K562 (cell line): ENCODE measurements at regions not wholly inside any gene's neighbourhood (a gene's known extent, or its start where the extent isn't known, plus 50 kb on each side); places are given as distances from the start of the nearest gene placed in this dataset.
A peak's percentile ranks its signal among the peaks of the same experiment; 100 is the strongest.

ENCODE experiments used
- ATAC-seq: fragments of 200-7000 bp; cut with Tn5 transposase; 3 replicates; pipeline ENCODE4 v1.9.1; 2020; ENCODE audit warnings: moderate library complexity
- BruUV-seq: library from RNA; stranded (reverse); fragments of 400-500 nt; replicated peaks from 2 replicates; lab custom pipeline; 2021; lab: Mats Ljungman, UMichigan
- CTCF ChIA-PET: fragments of 300-600 bp; formaldehyde crosslinking; extraction: SDS; loops from one replicate; lab custom pipeline; 2021; ENCODE audit warnings: low intra/inter-chr PET ratio; lab: Yijun Ruan, JAX
- POLR2A ChIA-PET: fragments of 300-600, 350-650 bp; sonication (Branson Sonifier 250); formaldehyde crosslinking; extraction: SDS; loops from one replicate; lab custom pipeline; 2021; ENCODE audit warnings: antibody characterized with exemption, inconsistent platforms; lab: Yijun Ruan, JAX
- DNase-seq, 4 experiments: peaks; one replicate each; pipeline versions ENCODE4 v3.0.0 to v3.0.0-alpha.2; 2011 to 2018; ENCODE audit warnings: low spot score in 3 of 4, mixed read lengths in 3 of 4; ENCODE audit errors: extremely low read depth in 1 of 4
- FAIRE-seq: peaks from 2 replicates; lab custom pipeline; 2011; peaks lifted over from hg19 to GRCh38; lab: Jason Lieb, UNC
- H2AFZ ChIP-seq: 2 replicates; pipeline ENCODE4 v1.6.0; 2011; ENCODE audit warnings: low read depth, low read length, control low read depth, inconsistent platforms
- H3K27ac ChIP-seq: fragments of 200-600 bp; 3 replicates; pipeline ENCODE4 v1.8.0; 2011; ENCODE audit warnings: low read depth, mild to moderate bottlenecking, control low read depth, inconsistent platforms, low read length, moderate library complexity, mixed read lengths; ENCODE audit errors: extremely low read depth
- H3K27me3 ChIP-seq, 2 experiments: fragments of 300-600 bp in 1 of 2; 2 replicates in 1 of 2; 3 replicates in 1 of 2; pipeline versions ENCODE4 v1.6.0 to v1.8.0; 2011; ENCODE audit warnings: inconsistent platforms in 2 of 2, low read length in 2 of 2, mild to moderate bottlenecking in 1 of 2, mixed read lengths in 1 of 2, moderate library complexity in 1 of 2; ENCODE audit not compliant: control insufficient read depth in 2 of 2, insufficient read depth in 2 of 2
- H3K36me3 ChIP-seq: fragments of 300-600 bp; 3 replicates; pipeline ENCODE4 v1.8.0; 2011; ENCODE audit warnings: mild to moderate bottlenecking, low read length, inconsistent platforms; ENCODE audit not compliant: control insufficient read depth, insufficient read depth
- H3K4me1 ChIP-seq, 2 experiments: fragments of 200-600 bp in 1 of 2; replicated peaks in 1 of 2; 2 replicates in 1 of 2; 3 replicates in 1 of 2; pipeline versions ENCODE4 v1.5.1 to v1.8.0; 2011; ENCODE audit warnings: inconsistent platforms in 2 of 2, low read length in 2 of 2, mild to moderate bottlenecking in 1 of 2, mixed read lengths in 1 of 2, moderate library complexity in 1 of 2; ENCODE audit not compliant: control insufficient read depth in 2 of 2, insufficient read depth in 2 of 2
- H3K4me2 ChIP-seq: 2 replicates; pipeline ENCODE4 v1.6.1; 2011; ENCODE audit warnings: low read length, control low read depth, inconsistent platforms, mixed read lengths; ENCODE audit not compliant: insufficient read depth
- H3K4me3 ChIP-seq: fragments of 200-600 bp; sonication (generic), shearing (Covaris generic); 2 replicates; pipeline ENCODE4 v1.5.1; 2016; ENCODE audit warnings: control low read depth, inconsistent platforms
- H3K79me2 ChIP-seq: fragments of 200-600 bp; 3 replicates; pipeline ENCODE4 v1.8.0; 2011; ENCODE audit warnings: low read length, inconsistent platforms; ENCODE audit not compliant: control insufficient read depth, insufficient read depth
- H3K9ac ChIP-seq, 2 experiments: 2 replicates each; pipeline versions ENCODE4 v1.6.0 to v1.6.1; 2011; ENCODE audit warnings: low read depth in 2 of 2, low read length in 2 of 2, control low read depth in 1 of 2, inconsistent platforms in 1 of 2, mild to moderate bottlenecking in 1 of 2, mixed read lengths in 1 of 2; ENCODE audit not compliant: insufficient read depth in 1 of 2
- H3K9me1 ChIP-seq: one replicate; pipeline ENCODE4 v1.6.0; 2011; ENCODE audit warnings: inconsistent platforms, mild to moderate bottlenecking, low read length, moderate library complexity; ENCODE audit not compliant: control insufficient read depth, insufficient read depth
- H3K9me3 ChIP-seq: replicated peaks from 2 replicates; pipeline ENCODE4 v1.5.1; 2011; ENCODE audit warnings: low read depth, low read length, inconsistent platforms; ENCODE audit not compliant: control insufficient read depth, insufficient read depth
- H4K20me1 ChIP-seq: replicated peaks from 2 replicates; pipeline ENCODE4 v1.6.1; 2011; ENCODE audit warnings: low read length, inconsistent platforms, mixed read lengths; ENCODE audit not compliant: control insufficient read depth, insufficient read depth
- ATF7 ChIP-seq: fragments of 450-650 bp; IDR thresholded peaks from 2 replicates; pipeline ENCODE4 v1.7.1; 2014; ENCODE audit warnings: mild to moderate bottlenecking, moderate library complexity
- BCL6 ChIP-seq: fragments of 250-450 bp; sonication (Bioruptor Pico); IDR thresholded peaks from 2 replicates; pipeline ENCODE4 v1.4.0; 2020
- CBX8 ChIP-seq: fragments of 200-600 bp; sonication (generic); IDR thresholded peaks from 2 replicates; pipeline ENCODE4 v1.6.1; 2012; ENCODE audit warnings: borderline replicate concordance, mixed run types, low read depth, mild to moderate bottlenecking, moderate library complexity, mixed read lengths, low read length, control low read depth, inconsistent platforms; ENCODE audit not compliant: poor library complexity, severe bottlenecking; ENCODE audit errors: extremely low read depth
- FOSL1 ChIP-seq: fragments of 200-800 bp; sonication (Bioruptor generic); conservative IDR thresholded peaks from 2 replicates; pipeline ENCODE4 v1.6.1; 2016; ENCODE audit warnings: missing genetic modification characterization, missing compliant biosample characterization
- NCOA4 ChIP-seq: fragments of 450-650 bp; IDR thresholded peaks from 2 replicates; pipeline ENCODE4 v1.6.1; 2018; ENCODE audit warnings: mild to moderate bottlenecking; ENCODE audit not compliant: partially characterized antibody
- PYGO2 ChIP-seq: fragments of 450-650 bp; IDR thresholded peaks from 2 replicates; pipeline ENCODE4 v1.6.1; 2016; ENCODE audit warnings: mild to moderate bottlenecking, missing genetic modification characterization, moderate library complexity, missing compliant biosample characterization
- RHOXF2B ChIP-seq: fragments of 250-450 bp; sonication (Bioruptor Pico); conservative IDR thresholded peaks from 2 replicates; pipeline ENCODE4 v1.5.1; 2021
- SIN3B ChIP-seq: fragments of 450-650 bp; IDR thresholded peaks from 2 replicates; pipeline ENCODE4 v1.6.1; 2017; ENCODE audit warnings: low read depth, mild to moderate bottlenecking, moderate library complexity
- SMARCA5 ChIP-seq: fragments of 450-650 bp; IDR thresholded peaks from 2 replicates; pipeline ENCODE4 v1.6.1; 2016
- ZNF274 ChIP-seq: IDR thresholded peaks from 2 replicates; pipeline ENCODE4 v1.6.1; 2011; ENCODE audit warnings: low read depth, mild to moderate bottlenecking, low read length, moderate library complexity, borderline replicate concordance
- ZNF311 ChIP-seq: fragments of 250-450 bp; sonication (Bioruptor Pico); IDR thresholded peaks from 2 replicates; pipeline ENCODE4 v1.4.0; 2020; ENCODE audit warnings: mild to moderate bottlenecking, moderate library complexity
- ZNF316 ChIP-seq: fragments of 450-650 bp; IDR thresholded peaks from 2 replicates; pipeline ENCODE4 v1.6.1; 2016
- ZNF75A ChIP-seq: fragments of 450-650 bp; formaldehyde crosslinking; IDR thresholded peaks from 2 replicates; pipeline ENCODE4 v1.4.0; 2020; ENCODE audit warnings: mild to moderate bottlenecking
- WGBS: fragments of 100-300 bp; shearing (Covaris generic); methylation state at CpG from one replicate; pipeline ENCODE4 v1.1.6; 2016; ENCODE audit warnings: low coverage, mixed read lengths; ENCODE audit not compliant: insufficient coverage; ENCODE audit errors: missing lambda C conversion rate; 5-methylcytosine and 5-hydroxymethylcytosine counted together
- in situ Hi-C: fragments of 300-500 bp; cut with MboI; formaldehyde crosslinking; loops from 4 replicates; pipeline ENCODE4 v1.15.0; 2018; ENCODE audit warnings: inconsistent platforms, mixed read lengths
- intact Hi-C: fragments of 100-400 bp; cut with micrococcal nuclease; formaldehyde crosslinking; loops from 2 replicates; pipeline ENCODE4 v1.14.2; 2022
- TF ChIP-seq, protein P1 (sequence below): fragments of 250-450 bp; sonication (Bioruptor Pico); IDR thresholded peaks from 2 replicates; pipeline ENCODE4 v1.8.0; 2022; ENCODE audit warnings: inconsistent platforms, mild to moderate bottlenecking, moderate library complexity, borderline replicate concordance
- TF ChIP-seq, protein P2 (sequence below): IDR thresholded peaks from 2 replicates; pipeline ENCODE4 v1.6.1; 2016; ENCODE audit warnings: missing genetic modification characterization, missing compliant biosample characterization

DNA sequence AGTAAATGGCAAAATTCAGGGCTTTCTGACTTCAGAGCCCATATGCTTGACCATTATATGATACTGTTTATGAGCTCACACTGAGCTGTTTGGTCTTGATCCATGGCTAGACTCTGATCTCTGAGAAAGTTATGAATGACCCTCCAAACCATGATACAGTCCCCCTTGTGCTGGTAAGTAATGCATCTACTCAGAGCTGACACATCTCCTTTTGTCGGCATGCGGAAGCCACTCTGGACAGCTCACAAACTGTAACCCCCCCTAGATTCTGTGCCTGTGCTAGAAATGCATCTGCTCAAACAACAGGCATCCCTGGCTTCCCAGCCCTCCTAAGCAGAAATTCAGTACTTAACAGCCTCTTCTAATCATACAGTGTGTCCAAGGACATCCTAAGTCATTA, 150.8 kb upstream of the RAG2 start:
- no peak for FAIRE-seq
- intact Hi-C loops = loop anchor here (5.0 to 10.0 kb wide), 2 partner anchors 127 to 244 kb away; no protein-coding TSS in a partner anchor

DNA sequence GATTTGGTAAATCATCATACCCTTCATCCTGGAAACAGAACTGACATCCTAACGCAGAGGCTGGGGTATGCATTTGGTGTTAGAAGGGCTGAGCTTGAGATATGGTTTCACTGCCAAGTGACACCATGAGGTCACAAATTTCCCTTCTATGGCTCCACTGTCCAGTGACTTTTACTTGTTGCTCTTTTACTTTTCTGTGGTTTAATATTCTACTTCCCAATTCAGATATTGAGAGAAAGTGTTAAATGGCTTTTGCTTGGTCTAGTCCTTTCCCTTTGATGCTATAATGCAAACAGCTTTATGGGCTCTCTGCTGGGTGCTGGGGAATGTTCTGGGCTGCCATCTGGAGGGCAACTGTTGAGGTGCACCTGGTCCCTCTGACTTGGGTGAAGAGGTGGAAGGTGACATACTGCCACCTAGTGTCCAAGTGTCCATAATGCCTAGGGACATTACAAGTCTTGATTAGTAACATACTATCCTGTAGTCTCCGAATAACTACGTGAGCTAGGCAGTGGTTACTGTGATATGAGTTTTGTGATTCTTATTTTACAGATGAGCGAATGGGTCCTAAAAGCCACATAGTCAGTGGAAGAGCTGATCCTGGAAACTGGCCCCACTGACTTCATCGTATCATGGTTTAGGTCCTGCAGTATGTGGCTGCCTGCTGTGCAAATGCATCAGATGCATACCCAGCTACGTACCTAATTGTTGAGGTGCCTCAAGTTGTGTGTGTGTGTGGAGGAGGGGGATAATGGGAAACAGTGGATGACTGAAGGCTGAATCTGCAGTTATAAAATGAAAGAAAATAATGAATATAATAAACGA, 149.1 kb upstream of the RAG2 start:
- H3K27ac ChIP-seq = no peak overlapping the region
- in situ Hi-C loops = loop anchor here (5.0 to 10.0 kb wide), 3 partner anchors 45 to 442 kb away; no protein-coding TSS in a partner anchor
- H3K36me3 ChIP-seq = no peaks in the 10 kb centered on the region
- no peaks in the 10 kb centered on the region for H3K79me2 ChIP-seq
- CTCF ChIA-PET = interaction anchor here (1.3 to 4.1 kb wide), 4 partner anchors 44 to 455 kb away, joined by 3 to 54 read pairs (median 21); no protein-coding TSS in a partner anchor
- H3K9me3 ChIP-seq = no peaks in the 10 kb centered on the region
- no peak overlapping the region for H3K4me2 ChIP-seq
- no peaks in the 10 kb centered on the region for H3K27me3 ChIP-seq
- H2AFZ ChIP-seq = no peak overlapping the region
- 9% methylated on average over 7 of the region's 7 CpGs for WGBS
- intact Hi-C loops = loop anchor here (1.0 to 10.0 kb wide), 5 partner anchors 45 to 454 kb away; no protein-coding TSS in a partner anchor
- FAIRE-seq (peak; percentile 99), DNase-seq (peak; percentile 78 to 90 (median 86)), ATAC-seq (peak; percentile 100)
- no peaks in the 10 kb centered on the region for H3K4me1 ChIP-seq
- no peaks in the 10 kb centered on the region for H4K20me1 ChIP-seq
- no peak overlapping the region for H3K9ac ChIP-seq
- no TSS peak for BruUV-seq
- H3K4me3 ChIP-seq = no peak overlapping the region
- POLR2A ChIA-PET = no interaction called here
- no peaks in the 10 kb centered on the region for H3K9me1 ChIP-seq
- TF ChIP-seq NCOA4 (no peak), ATF7 (no peak), RHOXF2B (no peak), PYGO2 (tag) (no peak), SMARCA5 (no peak), ZNF316 (no peak), ZNF75A (CRISPR knock-in tag) (no peak), CBX8 (no peak), ZNF274 (no peak)
- TF ChIP-seq, protein P1, sequence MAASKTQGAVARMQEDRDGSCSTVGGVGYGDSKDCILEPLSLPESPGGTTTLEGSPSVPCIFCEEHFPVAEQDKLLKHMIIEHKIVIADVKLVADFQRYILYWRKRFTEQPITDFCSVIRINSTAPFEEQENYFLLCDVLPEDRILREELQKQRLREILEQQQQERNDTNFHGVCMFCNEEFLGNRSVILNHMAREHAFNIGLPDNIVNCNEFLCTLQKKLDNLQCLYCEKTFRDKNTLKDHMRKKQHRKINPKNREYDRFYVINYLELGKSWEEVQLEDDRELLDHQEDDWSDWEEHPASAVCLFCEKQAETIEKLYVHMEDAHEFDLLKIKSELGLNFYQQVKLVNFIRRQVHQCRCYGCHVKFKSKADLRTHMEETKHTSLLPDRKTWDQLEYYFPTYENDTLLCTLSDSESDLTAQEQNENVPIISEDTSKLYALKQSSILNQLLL = no peak
- TF ChIP-seq, protein P2, sequence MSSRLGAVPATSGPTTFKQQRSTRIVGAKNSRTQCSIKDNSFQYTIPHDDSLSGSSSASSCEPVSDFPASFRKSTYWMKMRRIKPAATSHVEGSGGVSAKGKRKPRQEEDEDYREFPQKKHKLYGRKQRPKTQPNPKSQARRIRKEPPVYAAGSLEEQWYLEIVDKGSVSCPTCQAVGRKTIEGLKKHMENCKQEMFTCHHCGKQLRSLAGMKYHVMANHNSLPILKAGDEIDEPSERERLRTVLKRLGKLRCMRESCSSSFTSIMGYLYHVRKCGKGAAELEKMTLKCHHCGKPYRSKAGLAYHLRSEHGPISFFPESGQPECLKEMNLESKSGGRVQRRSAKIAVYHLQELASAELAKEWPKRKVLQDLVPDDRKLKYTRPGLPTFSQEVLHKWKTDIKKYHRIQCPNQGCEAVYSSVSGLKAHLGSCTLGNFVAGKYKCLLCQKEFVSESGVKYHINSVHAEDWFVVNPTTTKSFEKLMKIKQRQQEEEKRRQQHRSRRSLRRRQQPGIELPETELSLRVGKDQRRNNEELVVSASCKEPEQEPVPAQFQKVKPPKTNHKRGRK (tag) = no peak

More for the DNA sequence above, 150.8 kb upstream of the RAG2 start:
- Histone ChIP-seq H3K4me1 (no peaks in the 10 kb centered on the region), H3K36me3 (no peaks in the 10 kb centered on the region), H3K4me2 (no peak overlapping the region), H3K27me3 (no peaks in the 10 kb centered on the region), H3K9ac (no peak overlapping the region), H3K79me2 (no peaks in the 10 kb centered on the region), H3K9me1 (no peaks in the 10 kb centered on the region), H3K9me3 (no peaks in the 10 kb centered on the region), H2AFZ (no peak overlapping the region), H3K4me3 (no peak overlapping the region), H4K20me1 (no peaks in the 10 kb centered on the region), H3K27ac (no peak overlapping the region)
- ATAC-seq = no peak
- TF ChIP-seq SIN3B = no peak
- TF ChIP-seq BCL6 (CRISPR knock-in tag) = no peak
- TF ChIP-seq ZNF316 = no peak
- no peak for TF ChIP-seq FOSL1 (tag)
- no peak for TF ChIP-seq ZNF311 (CRISPR knock-in tag)
- no peak for DNase-seq
- in situ Hi-C loops = loop anchor here (5.0 to 10.0 kb wide), 3 partner anchors 47 to 444 kb away; no protein-coding TSS in a partner anchor
- no TSS peak for BruUV-seq
- POLR2A ChIA-PET = no interaction called here
- CTCF ChIA-PET = interaction anchor here (3.4 kb wide), 1 partner anchor 184 kb away, joined by 34 read pairs; no protein-coding TSS in a partner anchor
- WGBS = 3% methylated on average over 2 of the region's 2 CpGs
